OCI-LY1 (cell line): ENCODE measurements at regions not wholly inside any gene's neighbourhood (a gene's known extent, or its start where the extent isn't known, plus 50 kb on each side); places are given as distances from the start of the nearest gene placed in this dataset.

Experiments
- H2AFZ ChIP-seq: fragments of 200-600 bp; sonication (generic), shearing (Covaris generic); 2 replicates; pipeline ENCODE4 v1.6.0; 2014; ENCODE audit warnings: antibody characterized with exemption, mild to moderate bottlenecking, low read length
- H3F3A ChIP-seq: fragments of 200-600 bp; sonication (generic), shearing (Covaris generic); 2 replicates; pipeline ENCODE4 v1.6.0; 2014; ENCODE audit warnings: mild to moderate bottlenecking, antibody characterized with exemption, low read length, moderate library complexity; ENCODE audit not compliant: insufficient read depth
- H3K27ac ChIP-seq: fragments of 200-600 bp; sonication (generic); 2 replicates; pipeline ENCODE4 v1.5.1; 2014; ENCODE audit warnings: low read length, mixed run types, mild to moderate bottlenecking, low read depth; ENCODE audit not compliant: poor library complexity, severe bottlenecking
- H3K27me3 ChIP-seq: fragments of 200-600 bp; sonication (generic); 2 replicates; pipeline ENCODE4 v1.6.0; 2014; ENCODE audit warnings: antibody characterized with exemption, mild to moderate bottlenecking, low read length, moderate library complexity; ENCODE audit not compliant: insufficient read depth
- H3K36me3 ChIP-seq: fragments of 200-600 bp; sonication (generic); 2 replicates; pipeline ENCODE4 v1.6.1; 2014; ENCODE audit warnings: mild to moderate bottlenecking, antibody characterized with exemption, low read length, moderate library complexity, mixed read lengths; ENCODE audit not compliant: insufficient read depth
- H3K4me1 ChIP-seq: fragments of 200-600 bp; sonication (generic); 2 replicates; pipeline ENCODE4 v1.5.1; 2014; ENCODE audit warnings: mild to moderate bottlenecking, low read length, moderate library complexity; ENCODE audit not compliant: insufficient read depth, severe bottlenecking
- H3K4me2 ChIP-seq: fragments of 200-600 bp; sonication (generic), shearing (Covaris generic); 2 replicates; pipeline ENCODE4 v1.6.1; 2014; ENCODE audit warnings: low read length
- H3K4me3 ChIP-seq: fragments of 200-600 bp; sonication (generic); 2 replicates; pipeline ENCODE4 v1.5.1; 2014; ENCODE audit warnings: low read length, low read depth, mild to moderate bottlenecking, mixed read lengths; ENCODE audit not compliant: poor library complexity, severe bottlenecking
- H3K79me2 ChIP-seq: fragments of 200-600 bp; shearing (Covaris generic); 2 replicates; pipeline ENCODE4 v1.6.1; 2016; ENCODE audit warnings: mixed run types, low read length, mixed read lengths; ENCODE audit not compliant: insufficient read depth
- H3K9ac ChIP-seq: fragments of 200-600 bp; sonication (generic), shearing (Covaris generic); 2 replicates; pipeline ENCODE4 v1.6.1; 2014; ENCODE audit warnings: mild to moderate bottlenecking, low read length, mixed read lengths
- H3K9me2 ChIP-seq: fragments of 200-600 bp; sonication (generic), shearing (Covaris generic); 2 replicates; pipeline ENCODE4 v1.6.1; 2014; ENCODE audit warnings: low read depth, mild to moderate bottlenecking, low read length, mixed read lengths
- H3K9me3 ChIP-seq: fragments of 200-600 bp; shearing (Covaris generic); 2 replicates; pipeline ENCODE4 v1.6.1; 2014; ENCODE audit warnings: low read length, mixed read lengths
- H4K20me1 ChIP-seq: fragments of 200-600 bp; sonication (generic), shearing (Covaris generic); 2 replicates; pipeline ENCODE4 v1.6.0; 2016; ENCODE audit warnings: mild to moderate bottlenecking, low read length; ENCODE audit not compliant: insufficient read depth
- CTCF ChIP-seq: fragments of 200-600 bp; sonication (generic), shearing (Covaris generic); IDR thresholded peaks from 2 replicates; pipeline ENCODE4 v1.5.1; 2017; ENCODE audit warnings: mild to moderate bottlenecking, antibody characterized with exemption, low read length, moderate library complexity, mixed read lengths
- EZH2 ChIP-seq: fragments of 200-600 bp; sonication (generic), shearing (Covaris generic); IDR thresholded peaks from 2 replicates; pipeline ENCODE4 v1.8.0; 2017; ENCODE audit warnings: borderline replicate concordance, mixed run types, mild to moderate bottlenecking, antibody characterized with exemption, low read length, moderate library complexity, mixed read lengths

DNA sequence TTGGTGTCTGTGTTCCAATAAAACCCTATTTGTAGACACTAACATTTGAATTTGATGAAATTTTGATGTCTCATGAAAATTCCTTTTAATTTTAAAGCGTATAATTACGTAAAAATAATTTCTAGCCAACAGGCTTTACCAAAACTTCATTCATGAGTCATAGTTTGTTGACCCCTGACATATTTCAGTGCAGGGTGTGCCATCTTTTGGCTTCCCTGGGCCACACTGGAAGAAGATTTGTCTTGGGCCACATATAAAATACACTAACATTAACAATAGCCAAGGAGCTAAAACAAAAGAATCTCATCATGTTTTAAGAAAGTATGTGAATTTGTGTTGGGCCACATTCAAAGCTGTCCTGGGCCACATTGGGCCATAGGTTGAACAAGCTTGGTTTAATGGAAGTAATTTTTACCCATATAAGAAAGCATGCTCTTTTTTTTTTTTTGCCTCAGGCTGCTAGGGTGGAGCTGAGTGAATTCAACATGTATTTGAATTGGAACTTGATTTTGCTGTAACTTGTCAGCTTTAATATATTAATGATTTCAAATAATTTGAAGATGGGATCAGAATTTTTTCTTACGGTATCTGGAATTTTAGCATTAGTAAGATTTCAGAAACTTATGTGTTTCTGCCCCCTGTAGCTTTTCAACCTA lies 267.7 kb upstream of the RGS18 start:
- no peak overlapping the region for H3K27ac ChIP-seq
- no peak overlapping the region for H3K4me3 ChIP-seq
- H3K9me2 ChIP-seq: no peaks in the 10 kb centered on the region
- TF ChIP-seq CTCF (no peak), EZH2 (no peak)
- H3K9me3 ChIP-seq: no peaks in the 10 kb centered on the region
- no peaks in the 10 kb centered on the region for H3K27me3 ChIP-seq
- no peaks in the 10 kb centered on the region for H3K36me3 ChIP-seq
- H4K20me1 ChIP-seq: no peaks in the 10 kb centered on the region
- H2AFZ ChIP-seq: no peak overlapping the region
- no peaks in the 10 kb centered on the region for H3F3A ChIP-seq
- no peaks in the 10 kb centered on the region for H3K4me1 ChIP-seq
- H3K4me2 ChIP-seq: no peak overlapping the region
- no peaks in the 10 kb centered on the region for H3K79me2 ChIP-seq
- no peak overlapping the region for H3K9ac ChIP-seq

GRCh38 chr1:191892716-191893115 lies 265.5 kb upstream of the RGS18 start:
- H3K27me3 ChIP-seq: no peaks in the 10 kb centered on the region
- H3K79me2 ChIP-seq: no peaks in the 10 kb centered on the region
- H3K27ac ChIP-seq: no peak overlapping the region
- no peaks in the 10 kb centered on the region for H4K20me1 ChIP-seq
- no peaks in the 10 kb centered on the region for H3F3A ChIP-seq
- no peaks in the 10 kb centered on the region for H3K4me1 ChIP-seq
- no peak for TF ChIP-seq EZH2
- H2AFZ ChIP-seq: no peak overlapping the region
- no peaks in the 10 kb centered on the region for H3K9me3 ChIP-seq
- no peaks in the 10 kb centered on the region for H3K36me3 ChIP-seq
- H3K4me3 ChIP-seq: no peak overlapping the region
- no peak overlapping the region for H3K4me2 ChIP-seq
- H3K9me2 ChIP-seq: no peaks in the 10 kb centered on the region
- no peak overlapping the region for H3K9ac ChIP-seq

- TF ChIP-seq EZH2: no peak
- no peak for TF ChIP-seq CTCF
- Histone ChIP-seq H3K4me1 (no peaks in the 10 kb centered on the region), H3K9me2 (no peaks in the 10 kb centered on the region), H3K4me3 (no peak overlapping the region), H3K4me2 (no peak overlapping the region), H3K9ac (no peak overlapping the region), H3F3A (no peaks in the 10 kb centered on the region), H3K27me3 (no peaks in the 10 kb centered on the region), H3K36me3 (no peaks in the 10 kb centered on the region), H3K9me3 (no peaks in the 10 kb centered on the region), H2AFZ (no peak overlapping the region), H3K79me2 (no peaks in the 10 kb centered on the region), H3K27ac (no peak overlapping the region), H4K20me1 (no peaks in the 10 kb centered on the region)
Observed at GRCh38 chr1:191895049-191895448, 263.2 kb upstream of the RGS18 start.

- no peaks in the 10 kb centered on the region for H3K36me3 ChIP-seq
- H3K4me2 ChIP-seq: no peak overlapping the region
- no peak overlapping the region for H3K9ac ChIP-seq
- H3K4me3 ChIP-seq: no peak overlapping the region
- H3K9me3 ChIP-seq: no peaks in the 10 kb centered on the region
- H3K27me3 ChIP-seq: no peaks in the 10 kb centered on the region
- no peak overlapping the region for H3K27ac ChIP-seq
- H3K9me2 ChIP-seq: no peaks in the 10 kb centered on the region
- no peak for TF ChIP-seq CTCF
- H4K20me1 ChIP-seq: no peaks in the 10 kb centered on the region
- no peak overlapping the region for H2AFZ ChIP-seq
- H3K4me1 ChIP-seq: no peaks in the 10 kb centered on the region
- H3K79me2 ChIP-seq: no peaks in the 10 kb centered on the region
- H3F3A ChIP-seq: no peaks in the 10 kb centered on the region
Observed at GRCh38 chr1:191895462-191896058, 262.7 kb upstream of the RGS18 start.
